Epidermal melanocyte (primary cell): ENCODE measurements at regions not wholly inside any gene's neighbourhood (a gene's known extent, or its start where the extent isn't known, plus 50 kb on each side); places are given as distances from the start of the nearest gene placed in this dataset.

ENCODE experiments used
- DNase-seq: peaks from one replicate; pipeline ENCODE4 v3.0.0; 2011; ENCODE audit warnings: low spot score; ENCODE audit not compliant: insufficient read length

DNA sequence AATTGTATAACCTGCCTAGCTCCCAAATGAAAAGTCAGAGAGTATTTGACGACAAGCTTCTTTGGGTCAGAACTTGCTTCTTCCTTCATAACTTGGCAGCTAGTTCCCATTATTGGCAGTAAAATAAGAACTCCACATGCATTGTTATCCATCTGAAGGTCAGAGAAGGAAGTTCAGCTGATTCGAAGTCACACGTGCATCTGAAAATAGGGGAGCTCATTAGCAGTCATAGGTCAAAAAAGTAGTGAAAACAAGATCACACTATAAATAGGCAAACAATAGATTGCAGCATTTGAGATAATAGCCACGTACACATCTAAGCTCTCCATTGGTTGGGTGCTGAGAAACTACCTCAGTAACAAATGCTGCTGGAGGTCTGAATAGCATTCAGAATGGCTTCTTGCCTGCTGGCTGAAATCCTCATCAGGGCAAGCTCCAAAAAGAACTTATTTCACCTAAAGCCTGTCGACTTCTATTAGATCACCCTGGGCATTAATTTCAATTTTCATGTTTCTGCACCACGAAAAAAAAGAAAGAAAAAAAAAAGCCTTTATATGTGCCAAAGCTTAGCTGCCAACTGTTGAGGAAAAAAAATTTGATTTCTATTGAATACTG, 1492.9 kb upstream of the CELF4 start:
- DNase-seq, result no peak

DNA sequence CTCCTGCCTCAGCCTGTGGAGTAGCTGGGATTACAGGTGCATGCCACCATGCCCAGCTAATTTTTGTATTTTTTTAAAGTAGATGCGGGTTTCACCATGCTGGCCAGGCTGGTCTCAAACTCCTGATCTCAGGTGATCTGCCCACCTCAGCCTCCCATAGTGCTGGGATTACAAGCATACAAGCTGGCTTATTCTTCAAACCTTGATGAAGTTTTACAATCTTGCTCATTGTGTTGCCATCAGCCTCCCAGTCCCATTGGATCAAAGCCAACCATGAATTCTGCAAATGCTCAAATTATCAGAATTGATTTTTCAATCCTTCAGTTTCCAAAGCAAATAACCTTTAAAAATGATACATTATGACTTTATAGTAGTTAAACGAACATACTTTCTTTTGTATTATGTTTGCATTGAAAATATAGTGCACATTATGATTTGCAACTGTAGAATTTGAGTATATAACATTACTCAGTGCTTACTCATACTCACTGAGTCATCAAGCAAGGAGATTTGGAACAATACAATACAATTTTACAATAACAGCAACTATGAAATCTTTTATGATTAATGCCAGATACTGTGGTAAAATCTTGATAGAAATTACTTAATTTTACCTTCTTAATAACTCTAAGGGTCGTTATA, 1491.9 kb upstream of the CELF4 start:
- no peak for DNase-seq

DNA sequence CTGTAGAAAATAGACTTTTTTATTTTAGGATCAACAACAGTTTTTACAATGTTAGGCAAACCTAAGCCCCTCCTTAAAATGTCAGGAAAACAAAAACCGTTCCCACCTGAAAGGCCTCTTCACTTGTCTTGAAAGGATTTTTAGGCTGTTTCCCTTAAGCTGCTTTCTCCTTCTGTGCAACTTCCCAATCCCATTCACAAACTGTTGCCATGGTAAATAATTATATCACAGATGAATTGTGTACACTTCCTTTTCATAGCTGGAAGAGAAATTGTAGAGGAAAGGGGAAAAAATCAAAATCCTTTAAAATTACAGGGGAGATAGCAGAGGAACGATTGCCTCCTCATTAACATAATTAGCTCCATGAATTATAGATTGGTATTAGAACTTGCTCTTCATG, 1488.0 kb upstream of the CELF4 start:
- DNase-seq, result no peak

DNA sequence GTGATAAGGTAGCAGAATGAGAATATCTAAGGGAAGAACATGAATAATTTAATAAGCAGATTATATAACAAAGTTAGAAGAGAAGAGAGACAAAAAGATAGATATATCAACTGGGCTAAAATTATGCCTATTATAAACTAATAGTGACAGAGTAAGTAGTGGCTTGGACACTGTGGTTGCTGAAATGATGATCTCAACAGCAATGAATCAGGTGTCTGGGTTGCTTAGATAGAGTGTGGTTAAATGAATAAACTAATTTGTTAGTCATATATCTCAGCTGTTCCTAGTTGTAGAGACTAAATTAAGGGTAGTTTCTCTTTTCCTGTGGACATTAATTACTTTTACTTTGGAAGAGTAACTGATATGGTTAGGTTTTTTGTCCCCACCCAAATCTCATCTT, 1485.4 kb upstream of the CELF4 start:
- DNase-seq, result no peak

DNA sequence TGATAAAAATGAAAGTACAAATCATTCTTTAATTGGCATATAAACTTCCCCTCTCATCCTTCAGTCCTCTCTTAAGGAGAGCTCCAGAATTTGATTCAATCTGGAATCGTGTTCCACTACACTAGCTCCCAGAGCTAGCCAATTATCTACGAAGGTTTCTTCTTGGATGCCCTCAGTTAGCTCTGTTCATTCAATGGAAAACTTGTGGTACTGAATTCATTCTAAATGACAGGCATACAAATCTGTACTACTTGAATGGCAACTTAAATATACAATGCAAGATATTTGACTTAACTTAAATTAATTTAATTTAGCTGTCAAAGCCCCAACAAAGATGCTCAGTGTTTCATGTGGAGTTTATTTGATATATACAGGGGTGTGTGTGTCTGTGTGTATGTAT, 1474.2 kb upstream of the CELF4 start:
- DNase-seq, result no peak

DNA sequence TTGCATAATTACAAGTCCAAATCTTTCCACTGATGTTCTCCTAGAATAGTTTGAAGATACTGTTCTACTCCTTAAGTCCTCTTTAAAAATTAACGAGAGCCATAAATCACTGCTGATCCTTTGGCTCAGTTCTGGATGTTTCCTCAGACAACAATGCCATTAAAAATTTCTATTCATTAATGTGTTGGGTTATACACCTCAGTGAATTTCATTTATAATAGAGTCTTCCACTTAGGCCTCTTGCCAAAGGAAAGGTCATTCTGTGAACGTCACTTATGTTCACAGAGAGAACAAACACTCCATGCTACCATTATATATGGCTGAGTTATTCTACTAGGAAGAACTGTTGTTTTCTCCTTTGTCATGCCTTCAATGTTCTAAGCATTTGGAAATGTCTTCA, 1472.3 kb upstream of the CELF4 start:
- DNase-seq, result no peak

DNA sequence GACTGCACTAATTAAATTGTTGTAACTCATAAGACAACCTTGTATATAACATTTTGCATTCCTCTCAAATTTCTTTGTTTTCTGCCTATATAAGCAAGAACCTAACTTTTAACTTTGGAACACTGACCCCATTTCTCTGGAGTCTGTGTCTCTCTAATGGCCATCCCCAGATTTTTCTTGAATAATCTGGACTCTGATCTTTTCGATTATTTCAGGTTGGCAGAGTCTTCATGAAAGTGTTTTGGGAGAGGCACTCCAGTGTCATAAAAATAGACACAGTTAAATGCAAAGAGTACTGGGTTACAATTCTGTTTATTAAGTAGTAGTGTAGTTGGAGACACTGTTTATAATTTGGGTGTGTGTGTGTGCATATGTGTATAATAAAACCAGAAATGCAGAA, 1467.7 kb upstream of the CELF4 start:
- no peak for DNase-seq

DNA sequence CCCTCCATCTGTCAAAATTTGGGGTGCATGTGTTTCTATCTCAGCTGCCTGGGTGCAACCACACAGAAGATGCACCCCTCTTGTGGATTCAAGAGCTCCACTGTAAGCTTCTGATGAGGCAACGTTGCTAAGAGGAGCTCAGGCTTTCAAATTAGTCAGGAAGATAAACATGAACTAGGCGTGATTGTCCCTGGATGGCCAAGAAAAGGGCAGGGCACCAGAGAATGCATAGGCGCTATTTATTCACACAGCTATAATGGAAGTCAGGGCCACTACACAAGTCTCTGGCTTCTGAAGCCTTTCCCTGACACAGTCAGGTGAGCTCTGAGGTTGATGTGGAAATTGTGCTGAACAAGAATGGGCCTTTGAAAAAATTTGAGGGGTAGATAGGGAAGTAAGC, 1466.0 kb upstream of the CELF4 start:
- DNase-seq, result no peak

DNA sequence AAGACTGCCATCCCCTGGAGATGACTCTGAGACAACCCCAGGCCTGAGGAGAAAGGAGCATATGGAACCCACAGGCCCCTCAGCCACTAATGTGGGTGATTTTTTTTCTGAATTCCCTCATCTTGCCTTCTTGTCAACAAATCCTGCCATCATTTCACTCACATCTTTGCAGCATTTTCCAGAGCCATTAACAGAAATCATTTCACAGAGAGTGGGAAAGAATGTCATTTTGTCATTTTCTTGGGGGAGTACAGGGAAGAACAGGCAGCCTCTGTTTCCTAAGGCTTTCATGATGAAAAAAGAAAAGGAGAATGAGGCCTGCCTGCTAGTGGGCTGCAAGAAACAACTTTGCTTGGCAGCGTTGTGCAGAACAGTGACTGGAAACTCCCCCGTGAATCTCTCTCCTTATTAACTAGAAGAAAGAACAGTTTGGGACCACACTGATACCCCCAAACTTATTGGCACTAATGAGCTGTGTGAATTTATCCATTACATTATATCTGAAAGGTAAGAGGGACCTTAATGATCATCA, 1464.6 kb upstream of the CELF4 start:
- DNase-seq, result no peak

DNA sequence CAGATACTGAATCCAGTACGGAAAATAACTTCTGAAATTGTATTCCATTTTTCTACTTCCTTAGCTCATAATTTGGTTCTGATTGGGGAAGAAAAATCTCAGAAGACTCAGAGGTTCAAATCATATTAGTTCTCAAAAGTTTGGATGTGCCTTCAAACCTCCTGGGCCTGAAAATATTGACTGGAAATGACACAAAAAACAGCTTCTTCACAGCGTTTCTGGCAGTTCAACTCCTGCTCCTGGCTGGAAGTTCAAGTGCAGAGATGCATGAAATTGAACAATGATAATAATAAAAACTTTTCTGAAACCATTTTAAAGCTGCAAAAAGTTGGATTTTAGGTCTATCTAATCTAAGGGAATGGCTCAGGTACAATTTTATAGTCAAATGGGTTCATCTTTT, 1459.9 kb upstream of the CELF4 start:
- no peak for DNase-seq

DNA sequence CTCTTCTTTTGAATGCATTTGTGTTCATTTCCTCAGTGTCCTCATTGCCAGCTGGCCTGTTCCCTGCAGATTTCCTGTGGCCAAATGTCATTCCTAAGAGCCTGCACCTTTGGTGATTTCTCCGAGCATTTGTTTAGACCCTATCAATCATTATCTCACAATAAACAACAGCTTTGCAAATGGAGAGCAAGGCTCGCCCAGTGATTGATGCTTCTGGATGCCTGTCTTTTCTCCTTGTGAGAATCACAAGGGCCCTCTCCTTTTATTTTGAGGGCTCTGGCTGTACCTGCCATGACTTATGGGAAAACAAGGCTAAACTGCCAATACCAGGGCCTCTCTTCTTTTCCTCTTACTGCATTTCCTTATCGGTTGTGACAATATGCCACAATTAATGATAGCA, 1454.4 kb upstream of the CELF4 start:
- no peak for DNase-seq

DNA sequence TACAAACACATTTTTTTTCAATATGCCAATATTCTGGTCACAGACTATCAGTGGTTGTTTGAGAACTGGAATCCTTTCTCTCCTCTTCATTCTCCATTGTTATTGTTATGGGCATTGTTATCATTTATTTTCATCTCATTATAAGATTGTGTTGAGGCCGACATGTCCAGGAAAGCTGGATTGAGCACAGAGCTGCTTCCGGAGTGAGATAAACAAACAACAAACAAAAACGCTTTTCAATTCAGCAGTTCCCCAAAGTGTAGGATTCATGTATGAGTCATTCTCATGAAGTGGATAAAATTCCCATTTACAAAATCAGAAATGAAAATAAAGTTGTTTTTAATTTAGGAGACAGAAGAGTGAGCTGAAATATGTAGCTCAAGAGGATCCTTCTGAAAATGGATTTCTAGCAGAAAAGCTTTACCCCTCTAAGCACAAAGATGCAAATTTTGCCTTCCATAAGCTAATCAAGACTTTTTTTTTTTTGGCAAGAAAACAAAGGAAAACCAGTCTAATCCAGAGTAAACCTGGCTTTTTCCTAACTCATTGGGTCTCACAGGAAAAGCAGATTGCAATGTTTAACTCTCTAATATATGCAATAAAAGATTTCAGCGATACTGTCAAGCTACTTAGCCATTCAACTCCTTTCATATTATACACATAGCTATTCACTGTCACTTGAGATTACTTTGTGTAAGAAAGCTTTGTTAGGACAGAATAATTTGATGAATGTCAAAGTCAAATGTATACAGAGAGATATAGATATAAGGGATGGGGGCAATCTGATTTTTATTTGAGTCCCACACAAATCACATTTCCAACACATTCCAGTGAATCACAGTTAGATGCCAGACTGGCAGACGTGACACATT, 1441.7 kb upstream of the CELF4 start:
- no peak for DNase-seq

DNA sequence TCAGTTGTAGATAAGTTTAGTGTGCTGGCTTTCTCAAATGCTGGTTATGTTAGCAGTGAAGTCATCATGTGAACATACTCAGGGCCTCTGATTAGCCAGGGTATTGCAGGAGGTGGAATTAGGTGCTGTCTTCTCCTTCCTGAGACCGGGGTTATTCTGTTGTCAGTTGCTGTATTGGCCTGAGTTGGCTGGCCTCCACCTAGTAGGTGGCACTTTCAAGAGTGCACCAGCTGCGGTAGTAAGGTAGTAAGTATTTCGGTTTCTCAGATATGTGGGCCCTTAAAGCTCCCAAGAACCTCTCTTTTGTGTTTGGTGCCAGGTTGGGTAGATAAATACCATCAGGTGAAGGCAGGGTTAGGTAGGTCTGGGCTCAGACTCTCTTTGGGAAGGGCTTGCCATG, 1430.5 kb upstream of the CELF4 start:
- DNase-seq, result no peak

DNA sequence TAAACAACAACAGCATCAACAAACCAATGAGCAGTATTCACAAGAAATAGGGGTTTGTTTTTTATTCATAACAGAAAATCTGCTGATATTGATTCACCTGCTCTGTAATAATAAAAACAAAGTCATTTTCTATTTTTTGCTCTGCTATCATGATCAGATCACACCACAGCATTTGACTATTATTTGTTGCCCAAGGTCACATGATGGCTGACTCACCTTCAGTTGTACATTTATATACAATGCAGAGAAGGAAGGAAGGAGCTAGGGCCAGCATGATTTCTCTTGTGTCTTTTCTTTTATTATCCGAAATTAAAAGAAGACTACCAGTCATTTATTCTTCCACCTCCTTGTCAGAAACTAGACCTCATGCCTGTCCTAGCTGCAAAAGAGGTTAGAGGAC, 1427.7 kb upstream of the CELF4 start:
- no peak for DNase-seq

DNA sequence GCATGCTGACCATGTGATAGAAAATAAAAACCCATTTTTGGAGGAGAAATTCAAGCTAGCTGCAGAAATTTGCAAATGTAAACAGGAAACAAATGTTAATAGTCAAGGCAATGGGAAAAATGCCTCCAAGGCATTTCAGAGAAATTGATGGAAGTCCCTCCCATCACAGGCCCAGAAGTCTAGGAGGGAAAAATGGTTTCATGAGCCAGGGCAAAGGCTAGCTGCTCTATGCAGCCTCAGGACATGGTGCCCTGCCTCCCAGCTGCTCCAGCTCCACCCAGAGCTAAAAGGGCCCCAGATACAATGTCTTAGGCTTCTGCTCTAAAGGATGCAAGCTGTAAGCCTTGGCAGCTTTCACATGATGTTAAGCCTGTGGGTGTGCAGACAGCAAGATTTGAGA, 1419.4 kb upstream of the CELF4 start:
- no peak for DNase-seq

DNA sequence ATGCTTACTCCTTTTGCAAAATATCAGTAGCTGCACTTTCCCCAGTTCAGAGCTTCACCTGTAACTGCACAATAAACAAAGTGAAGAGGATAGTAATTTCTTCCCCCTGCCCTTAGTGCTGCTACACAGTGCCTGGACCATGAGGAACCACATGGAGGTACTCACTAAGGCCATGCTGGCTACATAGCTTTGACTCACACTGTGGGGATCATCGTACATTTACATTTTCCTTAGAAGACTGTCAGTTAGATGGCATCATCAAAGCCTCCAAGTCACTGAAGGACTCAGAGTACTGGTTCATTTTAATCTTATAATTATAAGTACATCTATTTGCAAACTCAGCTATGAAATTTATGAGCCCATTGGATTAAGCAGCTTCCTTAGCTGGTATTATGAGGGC, 1416.5 kb upstream of the CELF4 start:
- no peak for DNase-seq

DNA sequence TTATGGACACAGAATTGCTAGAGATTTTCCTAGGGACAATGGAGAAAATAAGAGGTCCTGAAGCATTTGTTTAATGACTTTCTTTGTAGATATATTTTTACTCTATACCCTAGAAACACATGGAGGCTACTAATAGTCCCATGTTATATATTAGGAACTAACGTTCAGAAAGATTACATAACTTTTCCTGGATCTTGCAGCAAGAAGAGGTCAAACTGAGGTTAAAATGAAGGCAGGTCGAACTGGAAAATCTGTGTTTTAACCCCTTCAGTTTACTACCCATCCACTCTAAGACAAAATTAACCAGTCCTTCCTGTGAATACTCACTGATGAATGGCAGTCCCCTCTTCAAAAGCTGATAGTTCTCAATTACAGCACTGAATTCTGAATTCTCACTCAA, 1415.8 kb upstream of the CELF4 start:
- DNase-seq, result no peak

DNA sequence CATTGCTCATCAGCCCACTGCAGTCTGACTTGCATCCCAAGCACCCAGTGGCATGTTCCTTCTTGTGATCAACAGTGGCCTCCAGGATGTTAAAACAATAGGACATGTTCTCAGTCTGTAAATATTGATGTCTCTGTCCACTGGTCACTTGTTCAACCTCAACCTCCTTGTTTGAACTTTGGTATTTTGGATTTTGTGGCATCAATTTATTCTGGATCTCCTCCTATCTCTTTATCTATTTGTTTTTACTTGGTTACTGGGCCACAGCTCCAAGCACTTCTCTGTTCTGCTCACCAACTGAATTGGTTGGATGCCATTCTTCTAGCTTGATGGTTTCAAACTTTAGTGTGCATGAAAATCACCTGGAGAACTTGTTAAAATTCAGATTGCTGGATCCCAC, 1414.8 kb upstream of the CELF4 start:
- no peak for DNase-seq

DNA sequence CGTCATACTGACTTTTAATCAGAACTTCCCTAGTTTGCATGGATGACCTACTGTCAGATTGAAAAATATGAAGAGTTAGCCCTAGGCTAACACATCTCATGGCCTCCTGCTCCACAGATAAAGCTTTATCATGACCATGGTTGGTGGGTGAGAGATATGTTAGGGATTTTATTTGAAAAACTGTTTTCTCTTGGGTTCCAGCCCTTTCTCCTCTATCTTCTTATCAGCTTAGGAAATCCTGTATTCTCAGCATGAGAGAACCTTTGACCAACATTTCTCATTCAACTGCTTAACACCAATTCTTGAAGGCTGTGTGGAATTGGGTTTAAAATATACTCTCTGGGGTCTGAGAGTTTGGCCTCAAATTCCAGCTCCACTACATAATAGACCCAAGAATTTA, 1407.0 kb upstream of the CELF4 start:
- no peak for DNase-seq

DNA sequence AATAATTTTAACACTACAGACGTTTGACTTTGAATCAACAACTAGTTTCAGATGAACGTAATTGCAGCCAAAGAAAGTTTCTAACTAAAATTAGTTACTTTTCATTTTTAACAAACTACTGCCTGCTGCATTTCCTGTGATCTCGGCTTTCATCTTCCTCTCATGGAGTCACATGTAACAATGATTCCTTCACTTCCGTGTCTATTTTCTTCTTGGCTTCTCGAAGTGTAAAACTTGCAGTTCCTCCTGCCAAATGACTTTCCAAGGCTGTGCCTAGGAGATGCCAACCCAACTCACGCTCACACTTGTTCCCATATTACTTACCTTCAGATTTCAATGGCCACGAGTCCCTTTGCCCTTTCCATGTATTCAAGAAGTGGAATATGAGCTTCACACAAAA, 1406.3 kb upstream of the CELF4 start:
- no peak for DNase-seq

DNA sequence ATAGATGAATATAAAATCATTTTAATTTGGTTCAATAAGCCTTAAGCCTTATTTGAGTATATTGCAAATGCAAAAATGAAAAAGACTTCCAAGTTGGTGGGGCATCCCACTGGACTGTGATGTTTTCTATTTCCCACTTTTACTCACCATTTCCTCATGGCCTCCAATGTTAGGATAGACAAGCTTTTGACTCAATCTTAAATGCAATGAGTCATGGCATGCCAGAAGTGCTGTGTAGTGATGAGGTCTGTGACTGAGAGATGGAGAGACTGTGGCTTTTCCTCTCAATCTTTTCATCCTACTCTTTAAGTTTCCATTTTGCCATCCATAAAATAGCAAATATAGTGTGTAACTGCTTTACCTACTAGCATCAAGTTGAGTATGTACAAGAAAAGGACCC, 1401.2 kb upstream of the CELF4 start:
- no peak for DNase-seq

DNA sequence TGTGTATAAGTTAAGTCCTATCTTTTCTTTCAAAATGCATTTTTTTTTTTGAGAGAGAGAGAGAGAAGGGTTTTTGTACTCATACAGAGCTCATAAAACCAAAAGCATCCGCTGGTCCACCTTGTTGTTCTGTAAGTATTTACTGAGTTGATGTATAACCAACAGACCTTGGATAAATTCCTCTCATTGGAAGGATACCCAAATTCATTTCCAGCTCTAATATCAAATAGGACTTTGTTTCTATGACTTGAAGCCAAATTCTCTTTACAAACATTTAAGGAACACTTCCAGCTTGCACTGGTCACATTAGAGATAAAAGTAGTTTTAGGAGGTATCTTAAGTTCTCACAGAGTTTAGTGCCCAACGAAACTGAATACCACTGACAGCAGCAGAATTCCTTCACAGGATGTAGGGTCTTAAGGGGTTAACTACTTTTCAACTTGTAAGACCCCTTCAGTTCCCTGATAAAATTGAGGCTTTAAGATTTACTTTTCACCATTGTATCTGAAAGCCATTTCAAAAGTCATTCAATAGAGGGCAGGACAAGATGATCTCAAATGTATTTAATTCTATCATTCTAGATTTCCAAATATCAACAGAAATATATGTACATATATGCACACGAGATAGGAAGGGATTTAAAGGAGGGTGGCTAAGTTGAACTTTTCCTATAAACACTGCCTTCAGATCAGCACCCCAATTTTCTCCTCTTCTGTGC, 1398.5 kb upstream of the CELF4 start:
- DNase-seq, result no peak
